ENCODE measurements at regions not wholly inside any gene's neighbourhood (a gene's known extent, or its start where the extent isn't known, plus 50 kb on each side); places are given as distances from the start of the nearest gene placed in this dataset.

DNA sequence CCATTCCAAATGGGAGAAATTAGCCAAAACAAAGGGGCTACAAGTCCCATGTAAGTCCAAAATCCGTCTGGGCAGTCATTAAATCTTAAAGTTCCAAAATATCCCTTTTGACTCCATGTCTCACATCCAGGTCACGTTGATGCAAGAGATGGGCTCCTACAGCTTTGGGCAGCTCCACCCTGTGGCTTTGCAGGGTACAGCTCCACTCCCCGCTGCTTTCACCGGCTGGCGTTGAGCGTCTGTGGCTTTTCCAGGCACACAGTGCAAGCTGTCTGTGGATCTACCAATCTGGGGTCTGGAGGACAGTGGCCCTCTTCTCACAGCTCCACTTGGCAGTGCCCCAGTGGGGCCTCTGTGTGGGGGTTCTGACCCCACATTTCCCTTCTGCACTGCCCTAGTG lies 130.2 kb downstream of the TPR start (continued):
- TF ChIP-seq, protein P1, sequence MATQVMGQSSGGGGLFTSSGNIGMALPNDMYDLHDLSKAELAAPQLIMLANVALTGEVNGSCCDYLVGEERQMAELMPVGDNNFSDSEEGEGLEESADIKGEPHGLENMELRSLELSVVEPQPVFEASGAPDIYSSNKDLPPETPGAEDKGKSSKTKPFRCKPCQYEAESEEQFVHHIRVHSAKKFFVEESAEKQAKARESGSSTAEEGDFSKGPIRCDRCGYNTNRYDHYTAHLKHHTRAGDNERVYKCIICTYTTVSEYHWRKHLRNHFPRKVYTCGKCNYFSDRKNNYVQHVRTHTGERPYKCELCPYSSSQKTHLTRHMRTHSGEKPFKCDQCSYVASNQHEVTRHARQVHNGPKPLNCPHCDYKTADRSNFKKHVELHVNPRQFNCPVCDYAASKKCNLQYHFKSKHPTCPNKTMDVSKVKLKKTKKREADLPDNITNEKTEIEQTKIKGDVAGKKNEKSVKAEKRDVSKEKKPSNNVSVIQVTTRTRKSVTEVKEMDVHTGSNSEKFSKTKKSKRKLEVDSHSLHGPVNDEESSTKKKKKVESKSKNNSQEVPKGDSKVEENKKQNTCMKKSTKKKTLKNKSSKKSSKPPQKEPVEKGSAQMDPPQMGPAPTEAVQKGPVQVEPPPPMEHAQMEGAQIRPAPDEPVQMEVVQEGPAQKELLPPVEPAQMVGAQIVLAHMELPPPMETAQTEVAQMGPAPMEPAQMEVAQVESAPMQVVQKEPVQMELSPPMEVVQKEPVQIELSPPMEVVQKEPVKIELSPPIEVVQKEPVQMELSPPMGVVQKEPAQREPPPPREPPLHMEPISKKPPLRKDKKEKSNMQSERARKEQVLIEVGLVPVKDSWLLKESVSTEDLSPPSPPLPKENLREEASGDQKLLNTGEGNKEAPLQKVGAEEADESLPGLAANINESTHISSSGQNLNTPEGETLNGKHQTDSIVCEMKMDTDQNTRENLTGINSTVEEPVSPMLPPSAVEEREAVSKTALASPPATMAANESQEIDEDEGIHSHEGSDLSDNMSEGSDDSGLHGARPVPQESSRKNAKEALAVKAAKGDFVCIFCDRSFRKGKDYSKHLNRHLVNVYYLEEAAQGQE (IDR thresholded peaks at IDR 0.05; ENCODE audit: borderline replicate concordance): peak; percentile 21; the same call in 1 of the 2 replicates
- TF ChIP-seq, protein P1 (CRISPR knock-in tag; IDR thresholded peaks at IDR 0.05; ENCODE audit: low read depth): no peak
- TF ChIP-seq ZNF217 (CRISPR knock-in tag; IDR thresholded peaks at IDR 0.05) (no peak), ASH1L (IDR thresholded peaks at IDR 0.05; ENCODE audit: borderline replicate concordance, low read depth, partially characterized antibody) (no peak), OTX1 (CRISPR knock-in tag; IDR thresholded peaks at IDR 0.05) (no peak), HIVEP1 (CRISPR knock-in tag; IDR thresholded peaks at IDR 0.05) (no peak), TCFL5 (CRISPR knock-in tag; conservative IDR thresholded peaks at IDR 0.05) (no peak), GATA2 (CRISPR knock-in tag; IDR thresholded peaks at IDR 0.05) (no peak), PHF21A (IDR thresholded peaks at IDR 0.05; ENCODE audit: borderline replicate concordance, low read depth) (no peak), ZNF253 (CRISPR knock-in tag; conservative IDR thresholded peaks at IDR 0.05) (no peak), ZNF584 (CRISPR knock-in tag; IDR thresholded peaks at IDR 0.05; ENCODE audit: low read depth) (no peak), XRCC4 (IDR thresholded peaks at IDR 0.05; ENCODE audit: extremely low read depth, insufficient read depth, insufficient read length) (no peak)
- TF ChIP-seq, protein P2, sequence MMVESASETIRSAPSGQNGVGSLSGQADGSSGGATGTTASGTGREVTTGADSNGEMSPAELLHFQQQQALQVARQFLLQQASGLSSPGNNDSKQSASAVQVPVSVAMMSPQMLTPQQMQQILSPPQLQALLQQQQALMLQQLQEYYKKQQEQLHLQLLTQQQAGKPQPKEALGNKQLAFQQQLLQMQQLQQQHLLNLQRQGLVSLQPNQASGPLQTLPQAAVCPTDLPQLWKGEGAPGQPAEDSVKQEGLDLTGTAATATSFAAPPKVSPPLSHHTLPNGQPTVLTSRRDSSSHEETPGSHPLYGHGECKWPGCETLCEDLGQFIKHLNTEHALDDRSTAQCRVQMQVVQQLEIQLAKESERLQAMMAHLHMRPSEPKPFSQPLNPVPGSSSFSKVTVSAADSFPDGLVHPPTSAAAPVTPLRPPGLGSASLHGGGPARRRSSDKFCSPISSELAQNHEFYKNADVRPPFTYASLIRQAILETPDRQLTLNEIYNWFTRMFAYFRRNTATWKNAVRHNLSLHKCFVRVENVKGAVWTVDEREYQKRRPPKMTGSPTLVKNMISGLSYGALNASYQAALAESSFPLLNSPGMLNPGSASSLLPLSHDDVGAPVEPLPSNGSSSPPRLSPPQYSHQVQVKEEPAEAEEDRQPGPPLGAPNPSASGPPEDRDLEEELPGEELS (CRISPR knock-in tag; IDR thresholded peaks at IDR 0.05; ENCODE audit: borderline replicate concordance): no peak
- TF ChIP-seq, protein P3, sequence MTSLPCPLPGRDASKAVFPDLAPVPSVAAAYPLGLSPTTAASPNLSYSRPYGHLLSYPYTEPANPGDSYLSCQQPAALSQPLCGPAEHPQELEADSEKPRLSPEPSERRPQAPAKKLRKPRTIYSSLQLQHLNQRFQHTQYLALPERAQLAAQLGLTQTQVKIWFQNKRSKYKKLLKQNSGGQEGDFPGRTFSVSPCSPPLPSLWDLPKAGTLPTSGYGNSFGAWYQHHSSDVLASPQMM (CRISPR knock-in tag; IDR thresholded peaks at IDR 0.05): no peak
- TF ChIP-seq, protein P4, sequence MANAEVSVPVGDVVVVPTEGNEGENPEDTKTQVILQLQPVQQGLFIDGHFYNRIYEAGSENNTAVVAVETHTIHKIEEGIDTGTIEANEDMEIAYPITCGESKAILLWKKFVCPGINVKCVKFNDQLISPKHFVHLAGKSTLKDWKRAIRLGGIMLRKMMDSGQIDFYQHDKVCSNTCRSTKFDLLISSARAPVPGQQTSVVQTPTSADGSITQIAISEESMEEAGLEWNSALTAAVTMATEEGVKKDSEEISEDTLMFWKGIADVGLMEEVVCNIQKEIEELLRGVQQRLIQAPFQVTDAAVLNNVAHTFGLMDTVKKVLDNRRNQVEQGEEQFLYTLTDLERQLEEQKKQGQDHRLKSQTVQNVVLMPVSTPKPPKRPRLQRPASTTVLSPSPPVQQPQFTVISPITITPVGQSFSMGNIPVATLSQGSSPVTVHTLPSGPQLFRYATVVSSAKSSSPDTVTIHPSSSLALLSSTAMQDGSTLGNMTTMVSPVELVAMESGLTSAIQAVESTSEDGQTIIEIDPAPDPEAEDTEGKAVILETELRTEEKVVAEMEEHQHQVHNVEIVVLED (CRISPR knock-in tag; IDR thresholded peaks at IDR 0.05): no peak

Measured in K562 (cell line).